ENCODE measurements at regions not wholly inside any gene's neighbourhood (a gene's known extent, or its start where the extent isn't known, plus 50 kb on each side); places are given as distances from the start of the nearest gene placed in this dataset.

- H3K36me3 ChIP-seq (ENCODE audit: insufficient read depth, insufficient read length, low read length) = no peaks in the 10 kb centered on the region
- no peak for TF ChIP-seq SUZ12 (IDR thresholded peaks at IDR 0.05; ENCODE audit: extremely low read depth, insufficient read depth, insufficient read length)
- TF ChIP-seq YY1 (IDR thresholded peaks at IDR 0.05; ENCODE audit: insufficient read depth, insufficient read length) = no peak
- no peak for TF ChIP-seq ZNF274 (IDR thresholded peaks at IDR 0.05; ENCODE audit: low read depth, low read length)
- H3K4me1 ChIP-seq (ENCODE audit: insufficient read depth, insufficient read length) = peaks cover 7% of the 10 kb centered on the region
- H3K4me3 ChIP-seq (ENCODE audit: insufficient read length, low read depth) = no peak overlapping the region
- no peak overlapping the region for H3K9ac ChIP-seq (ENCODE audit: insufficient read length, low read depth)
- DNase-seq (ENCODE audit: low read depth, low spot score) = no peak
- H3K27me3 ChIP-seq (ENCODE audit: insufficient read depth, insufficient read length) = no peaks in the 10 kb centered on the region
- H3K9me3 ChIP-seq (ENCODE audit: insufficient read depth, low read length) = peaks cover 11% of the 10 kb centered on the region; the same call in 1 of the 2 replicates
These were observed 233.9 kb downstream of the PTPRU start for GRCh38 chr1:29470087-29470787.

- Histone ChIP-seq H3K4me1 (ENCODE audit: insufficient read depth, insufficient read length) (peaks cover 7% of the 10 kb centered on the region), H3K4me3 (ENCODE audit: insufficient read length, low read depth) (no peak overlapping the region), H3K9ac (ENCODE audit: insufficient read length, low read depth) (no peak overlapping the region), H3K27me3 (ENCODE audit: insufficient read depth, insufficient read length) (no peaks in the 10 kb centered on the region), H3K9me3 (ENCODE audit: insufficient read depth, low read length) (peaks cover 17% of the 10 kb centered on the region; the same call in 1 of the 2 replicates), H3K36me3 (ENCODE audit: insufficient read depth, insufficient read length, low read length) (no peaks in the 10 kb centered on the region)
- TF ChIP-seq ZNF274 (IDR thresholded peaks at IDR 0.05; ENCODE audit: low read depth, low read length) (no peak), SUZ12 (IDR thresholded peaks at IDR 0.05; ENCODE audit: extremely low read depth, insufficient read depth, insufficient read length) (no peak), YY1 (IDR thresholded peaks at IDR 0.05; ENCODE audit: insufficient read depth, insufficient read length) (no peak)
- DNase-seq (ENCODE audit: low read depth, low spot score) = no peak
These were observed 233.1 kb downstream of the PTPRU start for GRCh38 chr1:29469457-29469856.

- no peak for TF ChIP-seq YY1 (IDR thresholded peaks at IDR 0.05; ENCODE audit: insufficient read depth, insufficient read length)
- TF ChIP-seq ZNF274 (IDR thresholded peaks at IDR 0.05; ENCODE audit: low read depth, low read length) = no peak
- no peak for TF ChIP-seq SUZ12 (IDR thresholded peaks at IDR 0.05; ENCODE audit: extremely low read depth, insufficient read depth, insufficient read length)
- peaks cover 7% of the 10 kb centered on the region for H3K4me1 ChIP-seq (ENCODE audit: insufficient read depth, insufficient read length)
- no peaks in the 10 kb centered on the region for H3K36me3 ChIP-seq (ENCODE audit: insufficient read depth, insufficient read length, low read length)
- peaks cover 17% of the 10 kb centered on the region; the same call in 1 of the 2 replicates for H3K9me3 ChIP-seq (ENCODE audit: insufficient read depth, low read length)
- H3K27me3 ChIP-seq (ENCODE audit: insufficient read depth, insufficient read length) = no peaks in the 10 kb centered on the region
- H3K9ac ChIP-seq (ENCODE audit: insufficient read length, low read depth) = no peak overlapping the region
- no peak overlapping the region for H3K4me3 ChIP-seq (ENCODE audit: insufficient read length, low read depth)
- DNase-seq (ENCODE audit: low read depth, low spot score) = no peak
These were observed 231.9 kb downstream of the PTPRU start for GRCh38 chr1:29467989-29468900.

GRCh38 chr1:29466258-29466657, 229.9 kb downstream of the PTPRU start:
- no peak overlapping the region for H3K9ac ChIP-seq (ENCODE audit: insufficient read length, low read depth)
- TF ChIP-seq SUZ12 (IDR thresholded peaks at IDR 0.05; ENCODE audit: extremely low read depth, insufficient read depth, insufficient read length) (no peak), ZNF274 (IDR thresholded peaks at IDR 0.05; ENCODE audit: low read depth, low read length) (no peak), YY1 (IDR thresholded peaks at IDR 0.05; ENCODE audit: insufficient read depth, insufficient read length) (no peak)
- H3K27me3 ChIP-seq (ENCODE audit: insufficient read depth, insufficient read length) = no peaks in the 10 kb centered on the region
- peaks cover 17% of the 10 kb centered on the region; the same call in 1 of the 2 replicates for H3K9me3 ChIP-seq (ENCODE audit: insufficient read depth, low read length)
- peaks cover 7% of the 10 kb centered on the region for H3K4me1 ChIP-seq (ENCODE audit: insufficient read depth, insufficient read length)
- no peak overlapping the region for H3K4me3 ChIP-seq (ENCODE audit: insufficient read length, low read depth)
- H3K36me3 ChIP-seq (ENCODE audit: insufficient read depth, insufficient read length, low read length) = no peaks in the 10 kb centered on the region
- no peak for DNase-seq (ENCODE audit: low read depth, low spot score)

GRCh38 chr1:29465755-29466154, 229.4 kb downstream of the PTPRU start:
- Histone ChIP-seq H3K36me3 (ENCODE audit: insufficient read depth, insufficient read length, low read length) (no peaks in the 10 kb centered on the region), H3K27me3 (ENCODE audit: insufficient read depth, insufficient read length) (no peaks in the 10 kb centered on the region), H3K4me3 (ENCODE audit: insufficient read length, low read depth) (no peak overlapping the region), H3K9me3 (ENCODE audit: insufficient read depth, low read length) (peaks cover 17% of the 10 kb centered on the region; the same call in 1 of the 2 replicates), H3K9ac (ENCODE audit: insufficient read length, low read depth) (no peak overlapping the region), H3K4me1 (ENCODE audit: insufficient read depth, insufficient read length) (peaks cover 5% of the 10 kb centered on the region)
- no peak for DNase-seq (ENCODE audit: low read depth, low spot score)
- TF ChIP-seq ZNF274 (IDR thresholded peaks at IDR 0.05; ENCODE audit: low read depth, low read length) (no peak), YY1 (IDR thresholded peaks at IDR 0.05; ENCODE audit: insufficient read depth, insufficient read length) (no peak), SUZ12 (IDR thresholded peaks at IDR 0.05; ENCODE audit: extremely low read depth, insufficient read depth, insufficient read length) (no peak)

- DNase-seq (ENCODE audit: low read depth, low spot score) = no peak
- H3K27me3 ChIP-seq (ENCODE audit: insufficient read depth, insufficient read length) = no peaks in the 10 kb centered on the region
- H3K4me1 ChIP-seq (ENCODE audit: insufficient read depth, insufficient read length) = peaks cover 7% of the 10 kb centered on the region
- peaks cover 17% of the 10 kb centered on the region; the same call in 1 of the 2 replicates for H3K9me3 ChIP-seq (ENCODE audit: insufficient read depth, low read length)
- H3K4me3 ChIP-seq (ENCODE audit: insufficient read length, low read depth) = no peak overlapping the region
- H3K36me3 ChIP-seq (ENCODE audit: insufficient read depth, insufficient read length, low read length) = no peaks in the 10 kb centered on the region
- no peak for TF ChIP-seq SUZ12 (IDR thresholded peaks at IDR 0.05; ENCODE audit: extremely low read depth, insufficient read depth, insufficient read length)
- TF ChIP-seq ZNF274 (IDR thresholded peaks at IDR 0.05; ENCODE audit: low read depth, low read length) = no peak
- TF ChIP-seq YY1 (IDR thresholded peaks at IDR 0.05; ENCODE audit: insufficient read depth, insufficient read length) = no peak
- H3K9ac ChIP-seq (ENCODE audit: insufficient read length, low read depth) = no peak overlapping the region
These were observed 225.8 kb downstream of the PTPRU start for GRCh38 chr1:29462096-29462495.

All from NT2/D1 (cell line).